Upper lobe of left lung (tissue), 6 donors: ENCODE measurements at regions not wholly inside any gene's neighbourhood (a gene's known extent, or its start where the extent isn't known, plus 50 kb on each side); places are given as distances from the start of the nearest gene placed in this dataset.
A peak's percentile ranks its signal among the peaks of the same experiment; 100 is the strongest.

ENCODE experiments used
- ATAC-seq, 2 donors: fragments of 200-7000 bp; cut with Tn5 transposase; one replicate each; pipeline ENCODE4 v1.9.1; 2022; ENCODE audit warnings: mild to moderate bottlenecking in 2 of 2, moderate library complexity in 2 of 2; ENCODE audit not compliant: low FRiP score in 2 of 2
- DNase-seq, 2 donors: peaks; one replicate each; pipeline ENCODE4 v3.0.0-alpha.2; 2019 to 2020
- H3K27ac ChIP-seq, 4 donors: fragments of 200-600 bp; sonication (generic); one replicate each; pipeline ENCODE4 v1.5.1; 2016 to 2019
- H3K27me3 ChIP-seq, 4 donors: fragments of 200-600 bp; sonication (generic); one replicate each; pipeline ENCODE4 v1.5.1; 2017 to 2019
- H3K36me3 ChIP-seq, 4 donors: fragments of 200-600 bp; sonication (generic); one replicate each; pipeline ENCODE4 v1.5.1; 2016 to 2019
- H3K4me1 ChIP-seq, 4 donors: fragments of 200-600 bp; sonication (generic); one replicate each; pipeline ENCODE4 v1.5.1; 2018 to 2019
- H3K4me3 ChIP-seq, 4 donors: fragments of 200-600 bp; sonication (generic); one replicate each; pipeline ENCODE4 v1.5.1; 2017 to 2019; ENCODE audit warnings: mild to moderate bottlenecking in 2 of 4, moderate library complexity in 1 of 4
- H3K9me3 ChIP-seq, 4 donors: fragments of 200-600 bp; sonication (generic); one replicate each; pipeline ENCODE4 v1.5.1; 2018 to 2019
- CTCF ChIP-seq, 6 experiments: fragments of 450-650 bp in 4 of 6; fragments of 200-600 bp in 2 of 6; sonication (generic) in 2 of 6; IDR thresholded peaks; one replicate each; pipeline ENCODE4 v1.5.1; 2016 to 2019; ENCODE audit warnings: antibody characterized with exemption in 6 of 6
- EP300 ChIP-seq, 4 donors: sonication (generic); formaldehyde crosslinking; IDR thresholded peaks; one replicate each; pipeline ENCODE4 v1.5.1; 2017; ENCODE audit warnings: antibody characterized with exemption in 4 of 4, control low read depth in 2 of 4
- POLR2A ChIP-seq, 4 donors: fragments of 450-650 bp; IDR thresholded peaks; one replicate each; pipeline ENCODE4 v1.5.1; 2016 to 2017; ENCODE audit warnings: antibody characterized with exemption in 4 of 4, mild to moderate bottlenecking in 2 of 4
- POLR2AphosphoS5 ChIP-seq, 2 donors: sonication (generic); formaldehyde crosslinking; IDR thresholded peaks; one replicate each; pipeline ENCODE4 v1.5.1; 2017; ENCODE audit warnings: antibody characterized with exemption in 2 of 2
- WGBS, 2 donors: methylation state at CpG; one replicate each; pipeline ENCODE4 v1.1.5; 2017 to 2018; 5-methylcytosine and 5-hydroxymethylcytosine counted together
- donor health status: DM: no; HTN: no; CAD: no; lungs with moderate emphysema.
- donor health status: DM: no; HTN: yes; CAD: no; lungs with severe emphysema.

DNA sequence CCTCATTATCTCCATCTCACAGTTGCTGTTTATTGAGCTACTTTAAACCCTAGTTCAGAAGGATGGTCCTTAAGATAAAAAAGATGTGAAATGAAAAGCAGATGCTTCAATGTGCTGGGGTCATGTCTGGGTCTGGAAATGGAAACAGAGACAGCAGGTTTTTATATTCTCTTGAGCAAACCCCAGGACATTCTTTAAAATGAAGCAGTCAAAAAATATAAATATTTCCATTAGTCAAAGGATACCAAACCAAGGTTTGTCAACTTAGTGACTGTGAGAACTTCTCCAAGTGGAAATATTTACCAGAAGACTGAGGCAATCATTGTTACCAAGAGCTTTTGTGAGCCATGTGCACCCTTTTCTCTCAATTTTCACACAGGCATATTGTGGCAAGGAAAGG lies 102.5 kb upstream of the DIO2 start:
- H3K4me3 ChIP-seq = no peak overlapping the region
- H3K4me1 ChIP-seq = no peaks in the 10 kb centered on the region
- no peak overlapping the region for H3K27ac ChIP-seq
- no peaks in the 10 kb centered on the region for H3K27me3 ChIP-seq
- no peaks in the 10 kb centered on the region for H3K9me3 ChIP-seq
- no peak for TF ChIP-seq POLR2AphosphoS5 (IDR thresholded peaks at IDR 0.05)
- no peak for TF ChIP-seq POLR2A (IDR thresholded peaks at IDR 0.05)
- TF ChIP-seq CTCF (IDR thresholded peaks at IDR 0.05) = no peak
- H3K36me3 ChIP-seq = no peaks in the 10 kb centered on the region
- DNase-seq = no peak
- no peak for ATAC-seq

DNA sequence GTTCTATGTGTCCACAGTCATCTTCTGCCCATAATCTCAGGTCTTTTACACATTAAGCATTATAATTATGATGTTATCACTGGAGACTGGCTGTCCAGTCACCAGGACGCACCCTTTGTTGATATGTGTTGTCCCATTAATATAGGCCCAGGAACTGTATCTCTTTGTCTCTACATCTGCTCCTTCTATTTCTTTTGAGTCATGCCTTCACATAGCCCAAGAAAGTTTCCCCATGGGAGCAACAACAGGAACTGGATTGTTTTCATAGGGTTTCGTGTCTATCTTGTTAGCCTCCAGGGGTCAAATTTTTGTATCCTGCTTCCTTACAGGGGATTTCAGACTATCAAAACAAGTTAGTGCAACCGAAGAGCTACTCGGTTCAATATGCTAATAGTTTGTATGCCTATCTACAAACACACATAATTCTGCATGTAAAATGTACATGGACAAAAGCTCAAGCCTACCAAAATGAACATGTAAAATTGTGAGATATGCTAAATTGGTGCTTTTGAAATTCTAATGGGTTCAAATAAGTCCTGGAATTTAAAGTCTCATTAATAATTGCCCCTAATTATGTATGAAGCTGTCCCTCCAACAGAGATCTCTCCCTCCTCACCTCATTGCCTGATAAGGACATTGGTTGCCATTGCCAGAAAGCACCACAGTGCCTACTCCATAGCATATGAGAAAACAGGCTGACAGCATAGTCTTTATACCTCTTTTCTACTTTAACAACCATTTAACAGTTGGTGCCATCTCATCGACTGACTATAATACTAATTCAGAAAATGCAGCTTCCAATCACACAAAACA lies 99.8 kb upstream of the DIO2 start:
- DNase-seq = no peak
- H3K9me3 ChIP-seq = no peaks in the 10 kb centered on the region
- no peaks in the 10 kb centered on the region for H3K4me1 ChIP-seq
- no peak overlapping the region for H3K4me3 ChIP-seq
- no peaks in the 10 kb centered on the region for H3K27me3 ChIP-seq
- no peak overlapping the region for H3K27ac ChIP-seq
- H3K36me3 ChIP-seq = no peaks in the 10 kb centered on the region
- 60 to 62% methylated on average over 5 of the region's 5 CpGs for WGBS, 2 donors
- TF ChIP-seq CTCF (IDR thresholded peaks at IDR 0.05) = no peak
- no peak for TF ChIP-seq POLR2A (IDR thresholded peaks at IDR 0.05)
- no peak for TF ChIP-seq EP300 (IDR thresholded peaks at IDR 0.05)
- no peak for TF ChIP-seq POLR2AphosphoS5 (IDR thresholded peaks at IDR 0.05)
- ATAC-seq = no peak

DNA sequence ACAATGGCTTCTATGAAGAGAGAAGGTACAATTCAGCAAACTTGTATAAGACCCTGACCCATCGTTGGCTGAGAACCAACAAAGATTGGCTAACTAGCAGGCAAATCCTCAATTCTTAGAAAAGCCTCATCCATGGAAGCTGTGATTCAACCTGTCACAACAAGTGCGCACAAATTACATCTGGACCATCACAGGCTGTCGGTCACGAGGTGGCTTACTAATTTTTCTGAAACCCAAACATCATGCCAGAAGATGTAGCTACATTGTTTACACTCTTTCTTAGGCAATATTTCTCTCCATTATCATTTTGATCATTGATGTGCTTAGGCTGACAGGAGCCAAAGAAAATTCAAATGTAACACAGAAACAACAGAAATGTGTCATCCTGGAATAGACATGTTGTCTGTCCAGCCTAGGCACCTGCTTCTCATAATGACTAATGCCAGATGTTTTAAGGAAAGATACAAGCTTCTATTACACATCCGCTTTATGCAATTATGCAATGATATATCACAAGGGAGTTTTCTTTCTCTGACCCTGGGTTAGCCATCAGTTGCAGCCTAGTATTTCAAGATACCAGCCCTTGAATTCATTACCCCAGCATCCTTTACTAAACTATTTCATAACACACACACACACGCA lies 92.9 kb upstream of the DIO2 start:
- 74 to 88% methylated on average over 6 of the region's 6 CpGs for WGBS, 2 donors
- DNase-seq = no peak
- H3K4me1 ChIP-seq = no peaks in the 10 kb centered on the region
- no peaks in the 10 kb centered on the region for H3K36me3 ChIP-seq
- TF ChIP-seq POLR2A (IDR thresholded peaks at IDR 0.05) (no peak), EP300 (IDR thresholded peaks at IDR 0.05) (no peak), POLR2AphosphoS5 (IDR thresholded peaks at IDR 0.05) (no peak), CTCF (IDR thresholded peaks at IDR 0.05) (no peak)
- peak in 1 of 2 donors; percentile 69 for ATAC-seq
- no peak overlapping the region for H3K27ac ChIP-seq
- H3K4me3 ChIP-seq = no peak overlapping the region
- no peaks in the 10 kb centered on the region for H3K9me3 ChIP-seq
- no peaks in the 10 kb centered on the region for H3K27me3 ChIP-seq

GRCh38 chr14:80300351-80300750 lies 89.0 kb upstream of the DIO2 start:
- WGBS, 2 donors = 45 to 52% methylated on average over 2 of the region's 2 CpGs
- TF ChIP-seq POLR2A (IDR thresholded peaks at IDR 0.05) = no peak
- no peak for TF ChIP-seq CTCF (IDR thresholded peaks at IDR 0.05)
- no peak for TF ChIP-seq EP300 (IDR thresholded peaks at IDR 0.05)
- TF ChIP-seq POLR2AphosphoS5 (IDR thresholded peaks at IDR 0.05) = no peak
- Histone ChIP-seq H3K9me3 (no peaks in the 10 kb centered on the region), H3K27ac (no peak overlapping the region), H3K27me3 (no peaks in the 10 kb centered on the region), H3K4me1 (no peaks in the 10 kb centered on the region), H3K4me3 (no peak overlapping the region), H3K36me3 (no peaks in the 10 kb centered on the region)
- no peak for ATAC-seq
- DNase-seq = no peak
